ENCODE measurements at regions not wholly inside any gene's neighbourhood (a gene's known extent, or its start where the extent isn't known, plus 50 kb on each side); places are given as distances from the start of the nearest gene placed in this dataset.

DNA sequence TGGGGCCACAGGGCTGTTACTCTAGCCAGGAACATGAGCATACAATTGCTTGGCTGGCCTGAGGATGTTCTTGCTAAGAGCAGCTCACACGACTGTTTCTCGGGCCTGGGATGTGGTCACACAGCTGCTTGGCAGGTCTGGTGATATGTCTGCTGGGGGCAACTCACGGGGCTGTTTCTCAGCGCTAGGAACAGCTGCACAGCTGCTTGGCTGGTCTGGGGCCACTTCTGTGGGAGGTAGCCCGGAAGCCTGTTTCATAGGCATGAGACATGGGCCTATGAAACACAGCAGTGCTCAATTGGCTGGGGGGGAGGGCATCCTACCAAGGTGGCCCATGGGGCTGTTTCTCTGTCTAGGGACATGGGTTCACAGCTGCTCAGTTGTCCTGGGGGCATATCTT, 73.4 kb upstream of the DDHD1 start:
- TF ChIP-seq, protein P1, sequence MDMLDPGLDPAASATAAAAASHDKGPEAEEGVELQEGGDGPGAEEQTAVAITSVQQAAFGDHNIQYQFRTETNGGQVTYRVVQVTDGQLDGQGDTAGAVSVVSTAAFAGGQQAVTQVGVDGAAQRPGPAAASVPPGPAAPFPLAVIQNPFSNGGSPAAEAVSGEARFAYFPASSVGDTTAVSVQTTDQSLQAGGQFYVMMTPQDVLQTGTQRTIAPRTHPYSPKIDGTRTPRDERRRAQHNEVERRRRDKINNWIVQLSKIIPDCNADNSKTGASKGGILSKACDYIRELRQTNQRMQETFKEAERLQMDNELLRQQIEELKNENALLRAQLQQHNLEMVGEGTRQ (IDR thresholded peaks at IDR 0.05) = no peak
- TF ChIP-seq HEYL (CRISPR knock-in tag; IDR thresholded peaks at IDR 0.05) (no peak), MAZ (IDR thresholded peaks at IDR 0.05; ENCODE audit: borderline replicate concordance, low read depth, low read length) (no peak), ESRRA (IDR thresholded peaks at IDR 0.05; ENCODE audit: borderline replicate concordance, low read length) (no peak), SMC3 (IDR thresholded peaks at IDR 0.05) (no peak), RNF2 (IDR thresholded peaks at IDR 0.05; ENCODE audit: borderline replicate concordance, low read depth) (no peak), EHF (CRISPR knock-in tag; IDR thresholded peaks at IDR 0.05) (no peak), CEBPB (IDR thresholded peaks at IDR 0.05) (no peak), NR3C1 (IDR thresholded peaks at IDR 0.05) (no peak), PHF8 (IDR thresholded peaks at IDR 0.05; ENCODE audit: borderline replicate concordance, low read depth) (no peak), KDM1A (IDR thresholded peaks at IDR 0.05; ENCODE audit: low read depth) (no peak), KDM5A (IDR thresholded peaks at IDR 0.05) (no peak), CBX2 (IDR thresholded peaks at IDR 0.05; ENCODE audit: borderline replicate concordance, low read depth) (no peak), FOSB (CRISPR knock-in tag; IDR thresholded peaks at IDR 0.05) (no peak), HDAC2 (IDR thresholded peaks at IDR 0.05) (no peak), ZNF302 (CRISPR knock-in tag; IDR thresholded peaks at IDR 0.05) (no peak)
- TF ChIP-seq, protein P2, sequence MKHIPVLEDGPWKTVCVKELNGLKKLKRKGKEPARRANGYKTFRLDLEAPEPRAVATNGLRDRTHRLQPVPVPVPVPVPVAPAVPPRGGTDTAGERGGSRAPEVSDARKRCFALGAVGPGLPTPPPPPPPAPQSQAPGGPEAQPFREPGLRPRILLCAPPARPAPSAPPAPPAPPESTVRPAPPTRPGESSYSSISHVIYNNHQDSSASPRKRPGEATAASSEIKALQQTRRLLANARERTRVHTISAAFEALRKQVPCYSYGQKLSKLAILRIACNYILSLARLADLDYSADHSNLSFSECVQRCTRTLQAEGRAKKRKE (CRISPR knock-in tag; IDR thresholded peaks at IDR 0.05; ENCODE audit: low read depth) = no peak
- TF ChIP-seq, protein P3, sequence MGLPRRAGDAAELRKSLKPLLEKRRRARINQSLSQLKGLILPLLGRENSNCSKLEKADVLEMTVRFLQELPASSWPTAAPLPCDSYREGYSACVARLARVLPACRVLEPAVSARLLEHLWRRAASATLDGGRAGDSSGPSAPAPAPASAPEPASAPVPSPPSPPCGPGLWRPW (IDR thresholded peaks at IDR 0.05) = no peak
- TF ChIP-seq, protein P4, sequence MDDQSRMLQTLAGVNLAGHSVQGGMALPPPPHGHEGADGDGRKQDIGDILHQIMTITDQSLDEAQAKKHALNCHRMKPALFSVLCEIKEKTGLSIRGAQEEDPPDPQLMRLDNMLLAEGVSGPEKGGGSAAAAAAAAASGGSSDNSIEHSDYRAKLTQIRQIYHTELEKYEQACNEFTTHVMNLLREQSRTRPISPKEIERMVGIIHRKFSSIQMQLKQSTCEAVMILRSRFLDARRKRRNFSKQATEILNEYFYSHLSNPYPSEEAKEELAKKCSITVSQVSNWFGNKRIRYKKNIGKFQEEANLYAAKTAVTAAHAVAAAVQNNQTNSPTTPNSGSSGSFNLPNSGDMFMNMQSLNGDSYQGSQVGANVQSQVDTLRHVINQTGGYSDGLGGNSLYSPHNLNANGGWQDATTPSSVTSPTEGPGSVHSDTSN (IDR thresholded peaks at IDR 0.05) = no peak
- POLR2A ChIA-PET = no interaction called here
- H3K27ac ChIP-seq = no peak overlapping the region
- ATAC-seq = no peak
- H3K4me1 ChIP-seq = no peaks in the 10 kb centered on the region
- DNase-seq (ENCODE audit: low read depth in 1 of 2, low spot score in 1 of 2) = no peak
- CTCF ChIA-PET = interaction anchor here (1.3 kb wide), 1 partner anchor 8 kb away, joined by 3 read pairs; no protein-coding TSS in a partner anchor
- H3K4me2 ChIP-seq = no peak overlapping the region
- H3K4me3 ChIP-seq = no peak overlapping the region
- no peak for FAIRE-seq
- WGBS (ENCODE audit: missing lambda C conversion rate) = 74% methylated on average over 4 of the region's 5 CpGs
- no peaks in the 10 kb centered on the region for H3K9me3 ChIP-seq

DNA sequence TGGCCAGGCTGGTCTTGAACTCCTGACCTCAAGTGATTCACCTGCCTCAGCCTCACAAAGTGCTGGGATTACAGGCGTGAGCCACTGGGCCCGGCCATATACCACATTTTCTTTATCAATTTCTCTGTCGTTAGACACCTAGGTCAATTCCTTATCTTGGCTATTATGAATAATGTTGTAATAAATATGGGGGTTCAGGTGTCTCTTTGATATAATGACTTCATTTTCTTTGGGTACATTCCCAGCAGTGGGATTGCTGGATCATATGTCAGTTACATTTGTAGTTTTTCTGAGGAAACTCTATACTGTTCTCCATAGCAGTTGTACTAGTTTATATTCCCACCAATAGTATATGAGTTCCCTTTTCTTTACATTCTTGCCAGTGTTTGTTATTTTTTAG, 67.8 kb upstream of the DDHD1 start:
- Histone ChIP-seq H3K4me2 (no peak overlapping the region), H3K4me3 (no peak overlapping the region), H3K27ac (no peak overlapping the region), H3K9me3 (no peaks in the 10 kb centered on the region), H3K4me1 (peaks cover 7% of the 10 kb centered on the region; the same call in 1 of the 3 replicates)
- no peak for FAIRE-seq
- POLR2A ChIA-PET = no interaction called here
- CTCF ChIA-PET = no interaction called here
- TF ChIP-seq EP300 (IDR thresholded peaks at IDR 0.05) (no peak), HDAC2 (IDR thresholded peaks at IDR 0.05) (no peak), HOXA7 (CRISPR knock-in tag; IDR thresholded peaks at IDR 0.05) (no peak), JUNB (IDR thresholded peaks at IDR 0.05) (no peak), HOXB5 (CRISPR knock-in tag; IDR thresholded peaks at IDR 0.05) (no peak)
- TF ChIP-seq, protein P5, sequence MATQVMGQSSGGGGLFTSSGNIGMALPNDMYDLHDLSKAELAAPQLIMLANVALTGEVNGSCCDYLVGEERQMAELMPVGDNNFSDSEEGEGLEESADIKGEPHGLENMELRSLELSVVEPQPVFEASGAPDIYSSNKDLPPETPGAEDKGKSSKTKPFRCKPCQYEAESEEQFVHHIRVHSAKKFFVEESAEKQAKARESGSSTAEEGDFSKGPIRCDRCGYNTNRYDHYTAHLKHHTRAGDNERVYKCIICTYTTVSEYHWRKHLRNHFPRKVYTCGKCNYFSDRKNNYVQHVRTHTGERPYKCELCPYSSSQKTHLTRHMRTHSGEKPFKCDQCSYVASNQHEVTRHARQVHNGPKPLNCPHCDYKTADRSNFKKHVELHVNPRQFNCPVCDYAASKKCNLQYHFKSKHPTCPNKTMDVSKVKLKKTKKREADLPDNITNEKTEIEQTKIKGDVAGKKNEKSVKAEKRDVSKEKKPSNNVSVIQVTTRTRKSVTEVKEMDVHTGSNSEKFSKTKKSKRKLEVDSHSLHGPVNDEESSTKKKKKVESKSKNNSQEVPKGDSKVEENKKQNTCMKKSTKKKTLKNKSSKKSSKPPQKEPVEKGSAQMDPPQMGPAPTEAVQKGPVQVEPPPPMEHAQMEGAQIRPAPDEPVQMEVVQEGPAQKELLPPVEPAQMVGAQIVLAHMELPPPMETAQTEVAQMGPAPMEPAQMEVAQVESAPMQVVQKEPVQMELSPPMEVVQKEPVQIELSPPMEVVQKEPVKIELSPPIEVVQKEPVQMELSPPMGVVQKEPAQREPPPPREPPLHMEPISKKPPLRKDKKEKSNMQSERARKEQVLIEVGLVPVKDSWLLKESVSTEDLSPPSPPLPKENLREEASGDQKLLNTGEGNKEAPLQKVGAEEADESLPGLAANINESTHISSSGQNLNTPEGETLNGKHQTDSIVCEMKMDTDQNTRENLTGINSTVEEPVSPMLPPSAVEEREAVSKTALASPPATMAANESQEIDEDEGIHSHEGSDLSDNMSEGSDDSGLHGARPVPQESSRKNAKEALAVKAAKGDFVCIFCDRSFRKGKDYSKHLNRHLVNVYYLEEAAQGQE (IDR thresholded peaks at IDR 0.05) = no peak
- TF ChIP-seq, protein P3 (IDR thresholded peaks at IDR 0.05) = no peak
- no peak for ATAC-seq
- DNase-seq (ENCODE audit: low read depth in 1 of 2, low spot score in 1 of 2) = no peak
- WGBS (ENCODE audit: missing lambda C conversion rate) = 71% methylated on average over 3 of the region's 3 CpGs

Data from A549 (cell line).